ENCODE measurements at regions not wholly inside any gene's neighbourhood (a gene's known extent, or its start where the extent isn't known, plus 50 kb on each side); places are given as distances from the start of the nearest gene placed in this dataset.

DNA sequence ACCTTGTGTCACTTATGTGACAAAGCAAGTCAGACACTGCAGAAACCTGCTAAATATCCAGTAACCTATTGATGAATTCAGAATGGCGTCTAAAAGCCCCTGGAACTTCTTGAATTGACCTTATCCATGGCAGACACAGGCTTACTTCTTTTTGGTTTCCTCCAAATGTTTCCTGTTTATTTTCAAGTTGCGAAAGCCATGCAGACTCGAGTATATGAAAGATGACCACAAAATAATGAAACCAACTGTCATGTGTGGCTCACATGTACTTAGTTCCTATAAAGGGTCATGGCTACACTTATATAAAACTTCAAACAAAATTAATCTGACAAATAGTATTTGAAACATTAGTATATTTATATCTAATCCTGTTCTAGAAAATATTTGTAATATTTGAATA is 113.1 kb upstream of the FNDC3A start:
- TF ChIP-seq EZH2 (IDR thresholded peaks at IDR 0.05; ENCODE audit: low read depth, low read length, severe bottlenecking) (no peak), POLR2A (IDR thresholded peaks at IDR 0.05; ENCODE audit: control extremely low read depth in 1 of 2, low read depth in 2 of 2, low read length in 2 of 2) (no peak), TCF12 (IDR thresholded peaks at IDR 0.05; ENCODE audit: low read depth, low read length) (no peak), SRF (IDR thresholded peaks at IDR 0.05; ENCODE audit: low read depth, low read length) (no peak), CEBPB (IDR thresholded peaks at IDR 0.05; ENCODE audit: low read depth, low read length) (no peak), CBX5 (IDR thresholded peaks at IDR 0.05; ENCODE audit: low read depth, low read length) (no peak), JUND (IDR thresholded peaks at IDR 0.05; ENCODE audit: low read length) (no peak), YY1 (IDR thresholded peaks at IDR 0.05; ENCODE audit: low read depth, low read length) (no peak), JUN (IDR thresholded peaks at IDR 0.05; ENCODE audit: low read depth, low read length) (no peak), RAD21 (IDR thresholded peaks at IDR 0.05 in 1 of 2, conservative IDR thresholded peaks at IDR 0.05 in 1 of 2; ENCODE audit: low read depth in 2 of 2, low read length in 2 of 2) (no peak), KDM5A (IDR thresholded peaks at IDR 0.05; ENCODE audit: low read length) (no peak)
- TF ChIP-seq, protein P1, sequence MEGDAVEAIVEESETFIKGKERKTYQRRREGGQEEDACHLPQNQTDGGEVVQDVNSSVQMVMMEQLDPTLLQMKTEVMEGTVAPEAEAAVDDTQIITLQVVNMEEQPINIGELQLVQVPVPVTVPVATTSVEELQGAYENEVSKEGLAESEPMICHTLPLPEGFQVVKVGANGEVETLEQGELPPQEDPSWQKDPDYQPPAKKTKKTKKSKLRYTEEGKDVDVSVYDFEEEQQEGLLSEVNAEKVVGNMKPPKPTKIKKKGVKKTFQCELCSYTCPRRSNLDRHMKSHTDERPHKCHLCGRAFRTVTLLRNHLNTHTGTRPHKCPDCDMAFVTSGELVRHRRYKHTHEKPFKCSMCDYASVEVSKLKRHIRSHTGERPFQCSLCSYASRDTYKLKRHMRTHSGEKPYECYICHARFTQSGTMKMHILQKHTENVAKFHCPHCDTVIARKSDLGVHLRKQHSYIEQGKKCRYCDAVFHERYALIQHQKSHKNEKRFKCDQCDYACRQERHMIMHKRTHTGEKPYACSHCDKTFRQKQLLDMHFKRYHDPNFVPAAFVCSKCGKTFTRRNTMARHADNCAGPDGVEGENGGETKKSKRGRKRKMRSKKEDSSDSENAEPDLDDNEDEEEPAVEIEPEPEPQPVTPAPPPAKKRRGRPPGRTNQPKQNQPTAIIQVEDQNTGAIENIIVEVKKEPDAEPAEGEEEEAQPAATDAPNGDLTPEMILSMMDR (IDR thresholded peaks at IDR 0.05; ENCODE audit: control extremely low read depth in 1 of 3, insufficient read depth in 1 of 3, low read depth in 1 of 3, low read length in 3 of 3), result no peak
- TF ChIP-seq, protein P2, sequence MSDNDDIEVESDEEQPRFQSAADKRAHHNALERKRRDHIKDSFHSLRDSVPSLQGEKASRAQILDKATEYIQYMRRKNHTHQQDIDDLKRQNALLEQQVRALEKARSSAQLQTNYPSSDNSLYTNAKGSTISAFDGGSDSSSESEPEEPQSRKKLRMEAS (IDR thresholded peaks at IDR 0.05), result no peak
